ENCODE measurements at regions not wholly inside any gene's neighbourhood (a gene's known extent, or its start where the extent isn't known, plus 50 kb on each side); places are given as distances from the start of the nearest gene placed in this dataset.
"Not testable (repeated sequence)": the region's sequence is repeated elsewhere in the genome, so short reads cannot be mapped to it uniquely, and the experiment has no call there.

GRCh38 chr9:62844681-62845185 lies 1654.9 kb downstream of the SPATA31A7 start:
- not testable (repeated sequence) for TF ChIP-seq CTCF (IDR thresholded peaks at IDR 0.05); POLR2A (IDR thresholded peaks at IDR 0.05; ENCODE audit: low read length); ESRRA (IDR thresholded peaks at IDR 0.05; ENCODE audit: borderline replicate concordance, low read length); EP300 (IDR thresholded peaks at IDR 0.05); SMC3 (IDR thresholded peaks at IDR 0.05); ZFP36 (IDR thresholded peaks at IDR 0.05; ENCODE audit: borderline replicate concordance, partially characterized antibody); REST (IDR thresholded peaks at IDR 0.05); RFX5 (IDR thresholded peaks at IDR 0.05); CHD4 (IDR thresholded peaks at IDR 0.05; ENCODE audit: borderline replicate concordance); CHD2 (IDR thresholded peaks at IDR 0.05; ENCODE audit: low read length, partially characterized antibody); RNF2 (IDR thresholded peaks at IDR 0.05; ENCODE audit: borderline replicate concordance, low read depth); HDAC2 (IDR thresholded peaks at IDR 0.05)
